Large intestine (tissue), 3 donors: ENCODE measurements at regions not wholly inside any gene's neighbourhood (a gene's known extent, or its start where the extent isn't known, plus 50 kb on each side); places are given as distances from the start of the nearest gene placed in this dataset.
"Not testable (repeated sequence)": the region's sequence is repeated elsewhere in the genome, so short reads cannot be mapped to it uniquely, and the experiment has no call there.

ENCODE experiments used
- DNase-seq, 2 donors: peaks; one replicate each; pipeline versions ENCODE4 v3.0.0 to v3.0.0-alpha.2; 2013
- H3K27ac ChIP-seq: one replicate; pipeline ENCODE4 v1.5.1; 2013; ENCODE audit warnings: low read length
- H3K27me3 ChIP-seq: 2 replicates; pipeline ENCODE4 v1.6.1; 2013; ENCODE audit warnings: low read length; ENCODE audit not compliant: control insufficient read depth, insufficient read depth
- H3K36me3 ChIP-seq: 2 replicates; pipeline ENCODE4 v1.6.1; 2013; ENCODE audit warnings: low read length; ENCODE audit not compliant: control insufficient read depth, insufficient read depth
- H3K4me1 ChIP-seq: one replicate; pipeline ENCODE4 v1.6.1; 2013; ENCODE audit warnings: low read length; ENCODE audit not compliant: control insufficient read depth, insufficient read depth
- H3K4me3 ChIP-seq: one replicate; pipeline ENCODE4 v1.5.1; 2013; ENCODE audit warnings: low read length
- H3K9me3 ChIP-seq: one replicate; pipeline ENCODE4 v1.6.1; 2013; ENCODE audit warnings: mild to moderate bottlenecking, low read depth, low read length, moderate library complexity; ENCODE audit not compliant: control insufficient read depth
- WGBS: methylation state at CpG from one replicate; pipeline ENCODE4 v1.1.5; 2013; ENCODE audit warnings: low lambda C conversion rate; ENCODE audit not compliant: insufficient coverage; 5-methylcytosine and 5-hydroxymethylcytosine counted together

DNA sequence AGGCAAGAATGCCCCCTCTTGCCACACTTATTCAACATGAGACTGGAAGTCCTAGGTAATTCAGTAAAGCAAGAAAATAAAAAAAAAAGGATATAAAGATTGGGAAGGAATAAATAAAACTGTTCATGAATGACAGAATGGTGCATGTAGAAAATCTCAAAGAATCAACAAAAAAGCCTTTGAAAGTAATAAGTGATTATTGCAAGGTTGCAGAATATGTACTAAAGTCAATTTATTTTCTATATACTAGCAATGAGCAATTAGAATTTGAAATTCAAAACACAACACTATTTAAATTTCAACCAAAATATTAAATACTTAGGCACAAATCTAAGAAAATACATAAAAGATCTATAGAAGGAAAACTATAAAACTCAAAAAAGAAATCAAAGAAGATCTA is 58.6 kb downstream of the MAGEA10 start:
- Histone ChIP-seq H3K4me1 (no peaks in the 10 kb centered on the region), H3K4me3 (no peak overlapping the region), H3K27ac (no peak overlapping the region), H3K9me3 (no peaks in the 10 kb centered on the region), H3K36me3 (no peaks in the 10 kb centered on the region), H3K27me3 (no peaks in the 10 kb centered on the region)
- no peak for DNase-seq

DNA sequence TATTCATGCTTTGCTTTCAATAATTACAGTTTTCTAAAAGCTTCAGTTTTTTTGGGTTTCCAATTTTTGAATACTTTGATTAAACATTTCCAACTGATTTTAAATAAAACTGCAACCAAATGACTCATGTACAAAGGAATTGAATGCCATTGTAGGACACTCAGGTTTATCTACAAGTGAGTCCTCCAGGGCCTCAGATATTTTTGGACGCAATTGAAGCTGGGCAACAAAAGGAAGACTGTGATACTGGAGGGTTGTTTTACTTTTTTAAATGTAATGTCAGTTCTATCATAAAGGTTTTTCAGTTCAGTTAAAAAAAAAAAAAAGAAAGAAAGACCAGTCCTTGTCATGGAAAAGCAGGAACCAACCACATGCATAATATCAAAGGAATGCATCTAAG is 64.2 kb downstream of the MAGEA10 start:
- H3K27ac ChIP-seq: no peak overlapping the region
- H3K27me3 ChIP-seq: no peaks in the 10 kb centered on the region
- H3K36me3 ChIP-seq: no peaks in the 10 kb centered on the region
- DNase-seq: no peak
- no peaks in the 10 kb centered on the region for H3K4me1 ChIP-seq
- no peaks in the 10 kb centered on the region for H3K9me3 ChIP-seq
- H3K4me3 ChIP-seq: no peak overlapping the region
- WGBS: no CpG with 5 or more reads among the region's 1 CpG

DNA sequence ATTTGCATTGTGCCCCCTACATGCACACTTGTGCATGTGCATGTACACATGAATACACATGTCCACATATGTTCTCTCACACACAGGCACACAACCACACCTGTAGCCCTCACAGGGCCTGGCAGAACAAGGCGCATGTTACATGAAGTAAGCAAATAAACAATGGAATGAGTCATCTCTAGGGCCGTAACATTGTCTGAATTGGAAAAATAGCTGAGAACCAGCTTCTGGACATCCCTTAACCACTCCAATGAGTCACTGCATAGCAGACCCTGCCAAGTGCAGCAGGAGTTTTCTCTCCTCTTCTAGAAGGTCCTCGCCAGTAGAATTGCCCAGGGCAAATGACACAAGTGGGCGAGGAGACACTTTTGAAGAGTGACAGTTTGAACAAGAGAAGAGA is 66.1 kb downstream of the MAGEA10 start:
- WGBS: no CpG with 5 or more reads among the region's 4 CpGs
- no peak for DNase-seq
- Histone ChIP-seq H3K36me3 (no peaks in the 10 kb centered on the region), H3K9me3 (no peaks in the 10 kb centered on the region), H3K4me3 (no peak overlapping the region), H3K27ac (no peak overlapping the region), H3K4me1 (no peaks in the 10 kb centered on the region), H3K27me3 (no peaks in the 10 kb centered on the region)

DNA sequence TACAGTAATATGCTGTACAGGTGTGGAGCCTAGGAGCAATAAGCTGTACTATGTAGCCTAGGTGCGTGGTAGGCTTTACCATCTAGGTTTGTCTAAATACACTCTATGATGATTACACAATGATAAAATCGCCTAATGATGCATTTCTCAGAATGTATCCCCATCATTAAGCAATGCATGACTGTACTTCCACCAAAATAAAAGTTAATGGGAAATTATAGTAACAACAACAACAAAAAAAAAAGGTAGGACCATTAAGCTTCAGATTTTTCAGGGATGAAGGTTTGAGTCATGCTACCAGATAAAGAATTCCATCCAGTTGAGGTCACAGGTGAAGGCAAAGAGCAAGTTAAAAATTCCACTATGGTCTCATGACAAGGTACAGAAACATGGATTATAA is 68.2 kb downstream of the MAGEA10 start:
- Histone ChIP-seq H3K9me3 (no peaks in the 10 kb centered on the region), H3K27me3 (no peaks in the 10 kb centered on the region), H3K4me1 (no peaks in the 10 kb centered on the region), H3K27ac (no peak overlapping the region), H3K36me3 (no peaks in the 10 kb centered on the region), H3K4me3 (no peak overlapping the region)
- 60% methylated on average over 1 of the region's 2 CpGs for WGBS
- DNase-seq: no peak

DNA sequence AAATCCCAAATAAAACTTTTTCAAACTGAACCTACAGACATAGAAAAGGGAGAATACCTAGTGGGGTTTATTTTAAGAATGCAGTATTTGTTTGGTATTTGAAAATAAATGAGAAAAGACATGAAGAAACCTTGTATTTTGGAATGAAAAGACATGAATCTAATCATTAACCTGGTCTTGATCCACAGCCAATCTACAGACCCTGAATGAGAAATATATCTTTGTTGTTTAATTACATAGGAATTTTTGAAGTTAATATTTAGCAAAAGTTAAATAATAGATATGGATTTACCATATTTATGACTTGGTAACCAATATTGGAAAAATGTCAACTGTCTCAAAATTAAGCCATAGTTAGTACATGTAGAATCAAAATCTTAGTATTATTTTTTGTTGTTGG is 76.8 kb downstream of the MAGEA10 start:
- Histone ChIP-seq H3K27ac (no peak overlapping the region), H3K4me1 (no peaks in the 10 kb centered on the region), H3K9me3 (no peaks in the 10 kb centered on the region), H3K27me3 (no peaks in the 10 kb centered on the region), H3K36me3 (no peaks in the 10 kb centered on the region), H3K4me3 (no peak overlapping the region)
- no peak for DNase-seq

DNA sequence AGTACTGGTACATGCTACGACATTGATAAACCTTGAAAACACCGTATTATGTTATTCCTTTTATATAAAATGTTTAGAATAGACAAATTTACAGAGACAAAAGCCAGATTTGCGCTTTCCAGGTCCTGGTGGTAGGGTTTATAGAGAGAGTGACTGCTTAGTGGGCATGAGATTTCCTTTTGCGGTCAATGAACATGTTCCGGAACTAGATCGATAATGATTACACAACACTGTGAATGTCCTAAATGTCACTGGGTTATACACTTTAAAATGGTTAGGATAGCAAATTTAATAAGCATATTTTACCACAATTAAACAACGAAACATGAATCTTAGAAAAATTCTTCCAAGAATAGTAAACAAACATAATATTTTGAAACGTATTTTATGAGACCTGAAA is 77.3 kb downstream of the MAGEA10 start:
- Histone ChIP-seq H3K27me3 (no peaks in the 10 kb centered on the region), H3K4me1 (no peaks in the 10 kb centered on the region), H3K36me3 (no peaks in the 10 kb centered on the region), H3K9me3 (no peaks in the 10 kb centered on the region), H3K27ac (no peak overlapping the region), H3K4me3 (no peak overlapping the region)
- no peak for DNase-seq
- WGBS: no CpG with 5 or more reads among the region's 8 CpGs

DNA sequence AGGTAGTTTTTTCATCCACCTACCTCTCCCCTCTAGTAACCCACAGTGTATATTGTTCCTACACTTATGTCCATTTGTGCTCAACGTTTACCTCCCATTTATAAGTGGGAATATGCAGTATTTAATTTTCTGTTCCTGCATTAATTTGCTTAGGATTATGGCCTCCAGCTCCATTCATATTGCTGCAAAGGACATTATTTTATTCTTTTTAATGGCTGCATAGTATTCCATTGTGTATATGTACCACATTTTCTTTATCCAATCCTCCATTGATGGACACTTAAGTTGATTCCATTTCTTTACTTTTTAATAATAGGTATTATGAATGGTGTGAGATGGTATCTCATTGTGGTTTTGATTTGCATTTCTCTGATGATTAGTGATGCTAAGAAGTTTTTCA is 76.1 kb upstream of the GABRE start:
- not testable (repeated sequence) for H3K4me1 ChIP-seq, H3K27ac ChIP-seq, H3K4me3 ChIP-seq, H3K27me3 ChIP-seq, DNase-seq, H3K36me3 ChIP-seq, H3K9me3 ChIP-seq
- WGBS: no CpG with 5 or more reads among the region's 1 CpG

DNA sequence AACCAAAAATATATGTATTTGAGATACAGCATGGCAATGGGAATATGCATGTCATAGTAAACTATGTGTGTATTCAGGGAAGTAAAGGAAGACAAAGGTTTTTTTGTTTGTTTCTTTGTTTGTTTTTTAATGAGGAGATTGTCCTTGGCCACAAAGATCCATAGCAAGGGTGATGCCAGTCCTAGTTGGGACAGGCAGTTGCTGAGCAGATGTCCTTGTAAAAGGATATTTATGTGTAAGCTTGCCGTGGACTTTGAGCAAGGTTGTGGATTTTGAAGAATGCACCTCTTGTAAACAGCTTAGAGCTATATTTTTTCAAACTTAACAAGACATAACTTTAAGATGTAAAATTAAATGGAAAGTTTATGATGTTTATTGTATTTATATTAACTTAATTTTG is 69.9 kb upstream of the GABRE start:
- Histone ChIP-seq H3K4me3 (no peak overlapping the region), H3K36me3 (no peaks in the 10 kb centered on the region), H3K9me3 (no peaks in the 10 kb centered on the region), H3K27me3 (no peaks in the 10 kb centered on the region), H3K27ac (no peak overlapping the region), H3K4me1 (no peaks in the 10 kb centered on the region)
- no peak for DNase-seq
- no CpG with 5 or more reads among the region's 1 CpG for WGBS

DNA sequence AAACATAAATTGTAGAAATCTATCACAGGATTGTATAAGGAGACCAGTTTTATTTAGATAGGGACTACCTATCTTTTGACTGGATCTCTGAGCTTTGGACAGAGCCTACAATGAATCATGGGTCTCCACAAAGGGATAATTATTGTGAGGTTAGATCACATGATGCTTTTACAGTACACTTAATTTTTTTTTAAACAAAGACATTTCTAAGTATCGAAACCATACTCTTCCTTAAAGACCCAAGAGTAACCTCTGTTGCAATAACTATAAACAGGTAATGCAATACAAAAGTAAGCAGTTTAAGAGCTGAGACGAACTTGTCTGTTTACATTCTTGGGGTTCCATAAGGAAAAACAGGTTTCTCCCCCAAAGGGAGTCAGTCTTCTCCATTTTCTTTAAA is 64.3 kb upstream of the GABRE start:
- peak in 1 of 2 donors; percentile 1 for DNase-seq
- H3K27me3 ChIP-seq: no peaks in the 10 kb centered on the region

DNA sequence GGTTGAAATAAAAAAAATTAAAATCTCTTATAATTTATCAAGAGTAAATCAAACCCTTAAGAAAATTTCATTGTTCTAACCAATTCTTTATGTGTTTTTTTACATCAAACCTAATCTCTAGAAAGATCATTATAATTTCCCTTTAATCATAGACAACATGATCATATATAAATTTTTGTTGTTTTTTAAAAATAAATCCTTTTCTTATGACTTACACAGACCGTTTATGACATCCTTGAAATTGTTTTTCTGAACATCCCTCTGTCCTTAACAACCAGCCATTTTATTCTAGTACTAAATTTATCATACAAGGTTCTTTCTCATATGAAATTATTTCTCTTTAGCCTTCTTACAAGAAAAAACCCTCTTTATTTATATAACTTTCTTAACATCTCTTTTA is 62.7 kb upstream of the GABRE start:
- Histone ChIP-seq H3K36me3 (no peaks in the 10 kb centered on the region), H3K4me1 (no peaks in the 10 kb centered on the region), H3K27ac (no peak overlapping the region), H3K9me3 (no peaks in the 10 kb centered on the region), H3K4me3 (no peak overlapping the region), H3K27me3 (no peaks in the 10 kb centered on the region)
- no CpG with 5 or more reads among the region's 1 CpG for WGBS
- DNase-seq: no peak

More for the DNA sequence above, 64.3 kb upstream of the GABRE start:
- no peaks in the 10 kb centered on the region for H3K36me3 ChIP-seq
- H3K27ac ChIP-seq: no peak overlapping the region
- H3K4me3 ChIP-seq: no peak overlapping the region
- no CpG with 5 or more reads among the region's 2 CpGs for WGBS
- H3K4me1 ChIP-seq: no peaks in the 10 kb centered on the region
- no peaks in the 10 kb centered on the region for H3K9me3 ChIP-seq

DNA sequence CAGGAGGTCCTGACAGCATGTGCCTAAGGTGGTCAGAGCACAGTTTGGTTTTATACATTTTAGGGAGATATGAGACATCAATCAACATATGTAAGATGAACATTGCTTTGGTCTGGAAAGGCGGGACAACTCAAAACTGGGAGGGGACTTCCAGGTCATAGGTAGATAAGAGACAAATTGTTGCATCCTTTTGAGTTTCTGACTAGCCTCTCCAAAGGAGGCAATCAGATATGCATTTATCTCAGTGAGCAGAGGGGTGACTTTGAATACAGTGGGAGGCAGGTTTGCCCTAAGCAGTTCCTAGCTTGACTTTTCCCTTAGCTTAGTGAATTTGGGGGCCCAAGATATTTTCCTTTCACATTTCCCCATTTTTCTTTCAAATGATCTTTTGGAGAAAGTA is 56.9 kb upstream of the GABRE start:
- not testable (repeated sequence) for H3K9me3 ChIP-seq, H3K4me3 ChIP-seq, DNase-seq, H3K36me3 ChIP-seq, H3K4me1 ChIP-seq, H3K27me3 ChIP-seq, H3K27ac ChIP-seq
- no CpG with 5 or more reads among the region's 1 CpG for WGBS
